SK-N-MC (cell line): ENCODE measurements at regions not wholly inside any gene's neighbourhood (a gene's known extent, or its start where the extent isn't known, plus 50 kb on each side); places are given as distances from the start of the nearest gene placed in this dataset.

ENCODE experiments used
- EZH2 ChIP-seq: fragments of 200-600 bp; sonication (generic); IDR thresholded peaks from one replicate; pipeline ENCODE4 v1.6.1; 2017; ENCODE audit warnings: antibody characterized with exemption
- FOXP2 ChIP-seq: optimal IDR thresholded peaks from 2 replicates; pipeline ENCODE3; 2011; ENCODE audit warnings: mild to moderate bottlenecking, moderate library complexity; ENCODE audit not compliant: insufficient read depth; ENCODE audit errors: extremely low read length, control extremely low read depth
- POLR2AphosphoS5 ChIP-seq: IDR thresholded peaks from 2 replicates; pipeline ENCODE4 v1.6.1; 2012; ENCODE audit warnings: mild to moderate bottlenecking, low read depth, low read length, borderline replicate concordance

- TF ChIP-seq FOXP2 = no peak
- no peak for TF ChIP-seq EZH2
- TF ChIP-seq POLR2AphosphoS5 = no peak
These were observed 629.3 kb upstream of the ST8SIA4 start for GRCh38 chr5:101532430-101532829.
